Type B pancreatic cell (in vitro differentiated cells): ENCODE measurements at regions not wholly inside any gene's neighbourhood (a gene's known extent, or its start where the extent isn't known, plus 50 kb on each side); places are given as distances from the start of the nearest gene placed in this dataset.

Experiments
- DNase-seq: peaks from one replicate; pipeline ENCODE4 v3.0.0; 2021; ENCODE audit warnings: mixed read lengths; ENCODE audit not compliant: unreplicated experiment; ENCODE audit errors: extremely low spot score
- H3K27ac Mint-ChIP-seq: 2 replicates; pipeline ENCODE4 v1.8.0; 2021; ENCODE audit warnings: mild to moderate bottlenecking, mixed read lengths
- H3K27me3 Mint-ChIP-seq: 2 replicates; pipeline ENCODE4 v1.8.0; 2021; ENCODE audit warnings: mixed read lengths
- H3K36me3 Mint-ChIP-seq: 2 replicates; pipeline ENCODE4 v1.8.0; 2021; ENCODE audit warnings: mixed read lengths
- H3K4me1 Mint-ChIP-seq: one replicate; pipeline ENCODE4 v1.8.0; 2021; ENCODE audit warnings: mixed read lengths; ENCODE audit not compliant: unreplicated experiment
- H3K4me3 Mint-ChIP-seq: 2 replicates; pipeline ENCODE4 v1.8.0; 2021; ENCODE audit warnings: mild to moderate bottlenecking, mixed read lengths
- H3K9me3 Mint-ChIP-seq: 2 replicates; pipeline ENCODE4 v1.8.0; 2021; ENCODE audit warnings: mixed read lengths
- TF ChIP-seq, protein P1 (sequence below): fragments of 200-600 bp; sonication (generic); conservative IDR thresholded peaks from 2 replicates; pipeline ENCODE4 v1.5.0; 2021; ENCODE audit warnings: antibody characterized with exemption, mild to moderate bottlenecking

GRCh38 chr9:109619310-109619709 lies 121.2 kb upstream of the PTPN3 start:
- H3K4me1 Mint-ChIP-seq, result no peaks in the 10 kb centered on the region
- no peaks in the 10 kb centered on the region for H3K9me3 Mint-ChIP-seq
- H3K36me3 Mint-ChIP-seq, result no peaks in the 10 kb centered on the region
- H3K27ac Mint-ChIP-seq, result no peak overlapping the region
- H3K4me3 Mint-ChIP-seq, result no peak overlapping the region
- no peak for DNase-seq
- TF ChIP-seq, protein P1, sequence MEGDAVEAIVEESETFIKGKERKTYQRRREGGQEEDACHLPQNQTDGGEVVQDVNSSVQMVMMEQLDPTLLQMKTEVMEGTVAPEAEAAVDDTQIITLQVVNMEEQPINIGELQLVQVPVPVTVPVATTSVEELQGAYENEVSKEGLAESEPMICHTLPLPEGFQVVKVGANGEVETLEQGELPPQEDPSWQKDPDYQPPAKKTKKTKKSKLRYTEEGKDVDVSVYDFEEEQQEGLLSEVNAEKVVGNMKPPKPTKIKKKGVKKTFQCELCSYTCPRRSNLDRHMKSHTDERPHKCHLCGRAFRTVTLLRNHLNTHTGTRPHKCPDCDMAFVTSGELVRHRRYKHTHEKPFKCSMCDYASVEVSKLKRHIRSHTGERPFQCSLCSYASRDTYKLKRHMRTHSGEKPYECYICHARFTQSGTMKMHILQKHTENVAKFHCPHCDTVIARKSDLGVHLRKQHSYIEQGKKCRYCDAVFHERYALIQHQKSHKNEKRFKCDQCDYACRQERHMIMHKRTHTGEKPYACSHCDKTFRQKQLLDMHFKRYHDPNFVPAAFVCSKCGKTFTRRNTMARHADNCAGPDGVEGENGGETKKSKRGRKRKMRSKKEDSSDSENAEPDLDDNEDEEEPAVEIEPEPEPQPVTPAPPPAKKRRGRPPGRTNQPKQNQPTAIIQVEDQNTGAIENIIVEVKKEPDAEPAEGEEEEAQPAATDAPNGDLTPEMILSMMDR, result no peak
- H3K27me3 Mint-ChIP-seq, result peaks cover 18% of the 10 kb centered on the region

DNA sequence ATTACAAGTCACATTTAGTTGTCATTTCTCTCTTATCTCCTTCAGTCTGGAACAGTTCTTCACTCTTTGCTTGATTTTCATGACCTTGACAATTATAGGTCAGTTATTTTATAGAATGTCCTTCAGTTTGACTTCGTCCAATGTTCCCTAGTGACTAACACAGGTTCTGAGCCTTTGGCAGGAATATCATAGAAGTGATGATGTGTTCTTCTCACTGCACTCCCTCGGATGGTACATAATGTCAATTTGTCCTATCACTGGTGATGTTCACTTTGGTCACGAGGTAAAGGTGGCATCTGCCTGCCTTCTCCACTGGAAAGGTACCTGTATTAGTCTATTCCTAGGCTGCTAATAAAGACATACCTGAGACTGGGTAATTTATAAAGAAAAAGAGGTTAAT lies 126.0 kb upstream of the PTPN3 start:
- H3K36me3 Mint-ChIP-seq, result no peaks in the 10 kb centered on the region
- H3K9me3 Mint-ChIP-seq, result no peaks in the 10 kb centered on the region
- no peak for DNase-seq
- no peak overlapping the region for H3K4me3 Mint-ChIP-seq
- H3K4me1 Mint-ChIP-seq, result peaks cover 11% of the 10 kb centered on the region
- TF ChIP-seq, protein P1, result no peak
- no peak overlapping the region for H3K27ac Mint-ChIP-seq
- H3K27me3 Mint-ChIP-seq, result peaks cover 32% of the 10 kb centered on the region

GRCh38 chr9:109624896-109625295 lies 126.8 kb upstream of the PTPN3 start:
- H3K27ac Mint-ChIP-seq, result no peak overlapping the region
- peaks cover 37% of the 10 kb centered on the region for H3K27me3 Mint-ChIP-seq
- H3K36me3 Mint-ChIP-seq, result no peaks in the 10 kb centered on the region
- no peak overlapping the region for H3K4me3 Mint-ChIP-seq
- TF ChIP-seq, protein P1, result no peak
- H3K4me1 Mint-ChIP-seq, result peaks cover 11% of the 10 kb centered on the region
- no peaks in the 10 kb centered on the region for H3K9me3 Mint-ChIP-seq
- DNase-seq, result no peak

- no peaks in the 10 kb centered on the region for H3K9me3 Mint-ChIP-seq
- DNase-seq, result no peak
- no peaks in the 10 kb centered on the region for H3K36me3 Mint-ChIP-seq
- no peak overlapping the region for H3K27ac Mint-ChIP-seq
- TF ChIP-seq, protein P1, result no peak
- H3K4me3 Mint-ChIP-seq, result no peak overlapping the region
- peaks cover 11% of the 10 kb centered on the region for H3K4me1 Mint-ChIP-seq
- peaks cover 36% of the 10 kb centered on the region for H3K27me3 Mint-ChIP-seq
Measured at GRCh38 chr9:109627042-109627441, 128.9 kb upstream of the PTPN3 start.

GRCh38 chr9:109629615-109630014 lies 131.5 kb upstream of the PTPN3 start:
- TF ChIP-seq, protein P1, result no peak
- DNase-seq, result no peak
- Mint-ChIP-seq H3K4me3 (no peak overlapping the region), H3K9me3 (no peaks in the 10 kb centered on the region), H3K4me1 (peaks cover 11% of the 10 kb centered on the region), H3K27ac (no peak overlapping the region), H3K27me3 (peaks cover 46% of the 10 kb centered on the region), H3K36me3 (no peaks in the 10 kb centered on the region)

DNA sequence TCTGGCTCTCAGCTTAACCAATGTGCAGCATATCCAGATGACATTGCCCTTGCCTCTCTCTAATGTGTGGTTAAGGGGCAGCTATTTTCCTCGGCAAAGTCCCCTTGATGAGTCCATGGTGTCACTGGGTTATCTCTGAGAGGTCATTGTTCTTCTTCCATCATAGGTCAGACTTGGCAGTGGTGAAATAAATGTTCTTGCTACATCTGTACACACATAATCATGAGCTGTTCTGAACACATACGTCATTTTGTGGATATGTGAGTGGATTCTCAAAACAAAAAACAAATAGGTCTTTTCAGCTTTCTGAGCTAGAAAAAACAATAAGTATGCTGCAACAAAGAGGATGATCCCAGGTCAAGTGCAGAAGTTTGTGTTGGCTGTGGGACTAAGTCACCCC lies 134.7 kb upstream of the PTPN3 start:
- H3K4me1 Mint-ChIP-seq, result no peaks in the 10 kb centered on the region
- peaks cover 56% of the 10 kb centered on the region for H3K27me3 Mint-ChIP-seq
- H3K4me3 Mint-ChIP-seq, result no peak overlapping the region
- no peak overlapping the region for H3K27ac Mint-ChIP-seq
- no peaks in the 10 kb centered on the region for H3K36me3 Mint-ChIP-seq
- TF ChIP-seq, protein P1, result no peak
- H3K9me3 Mint-ChIP-seq, result no peaks in the 10 kb centered on the region
- no peak for DNase-seq
